Neural crest cell (in vitro differentiated cells): ENCODE measurements at regions not wholly inside any gene's neighbourhood (a gene's known extent, or its start where the extent isn't known, plus 50 kb on each side); places are given as distances from the start of the nearest gene placed in this dataset.
A peak's percentile ranks its signal among the peaks of the same experiment; 100 is the strongest.

Experiments
- DNase-seq: peaks from one replicate; pipeline ENCODE4 v3.0.0; 2021; ENCODE audit warnings: low read depth, mixed read lengths, low spot score
- H3K27ac Mint-ChIP-seq: one replicate; pipeline ENCODE4 v1.8.0; 2021; ENCODE audit warnings: mild to moderate bottlenecking, mixed read lengths; ENCODE audit not compliant: unreplicated experiment
- H3K27me3 Mint-ChIP-seq: 2 replicates; pipeline ENCODE4 v1.8.0; 2021; ENCODE audit warnings: low read depth, mild to moderate bottlenecking, mixed read lengths
- H3K36me3 Mint-ChIP-seq: 2 replicates; pipeline ENCODE4 v1.8.0; 2021; ENCODE audit warnings: low read depth, mild to moderate bottlenecking, mixed read lengths
- H3K4me1 Mint-ChIP-seq: 2 replicates; pipeline ENCODE4 v1.8.0; 2021; ENCODE audit warnings: mixed read lengths
- H3K4me3 Mint-ChIP-seq: one replicate; pipeline ENCODE4 v1.8.0; 2021; ENCODE audit warnings: mild to moderate bottlenecking, mixed read lengths
- H3K9me3 Mint-ChIP-seq: 2 replicates; pipeline ENCODE4 v1.8.0; 2021; ENCODE audit warnings: mixed read lengths
- CTCF ChIP-seq: fragments of 200-600 bp; sonication (generic); conservative IDR thresholded peaks from 2 replicates; pipeline ENCODE4 v1.5.0; 2021; ENCODE audit warnings: antibody characterized with exemption, mild to moderate bottlenecking

- DNase-seq = no peak
- Mint-ChIP-seq H3K36me3 (no peaks in the 10 kb centered on the region), H3K27ac (peak overlapping the region; percentile 58), H3K27me3 (no peaks in the 10 kb centered on the region), H3K4me3 (no peak overlapping the region), H3K9me3 (no peaks in the 10 kb centered on the region), H3K4me1 (peaks cover 11% of the 10 kb centered on the region)
- no peak for TF ChIP-seq CTCF
Measured at GRCh38 chr17:72376526-72377345, 255.9 kb downstream of the SOX9 start.

- H3K9me3 Mint-ChIP-seq = no peaks in the 10 kb centered on the region
- H3K4me3 Mint-ChIP-seq = no peak overlapping the region
- H3K36me3 Mint-ChIP-seq = no peaks in the 10 kb centered on the region
- no peak for DNase-seq
- H3K27me3 Mint-ChIP-seq = no peaks in the 10 kb centered on the region
- peaks cover 26% of the 10 kb centered on the region for H3K4me1 Mint-ChIP-seq
- no peak overlapping the region for H3K27ac Mint-ChIP-seq
- no peak for TF ChIP-seq CTCF
Measured at GRCh38 chr17:72378414-72379390, 257.9 kb downstream of the SOX9 start.

GRCh38 chr17:72379516-72379915, 258.7 kb downstream of the SOX9 start:
- no peak for TF ChIP-seq CTCF
- Mint-ChIP-seq H3K4me1 (peaks cover 26% of the 10 kb centered on the region), H3K9me3 (no peaks in the 10 kb centered on the region), H3K36me3 (no peaks in the 10 kb centered on the region), H3K27ac (no peak overlapping the region), H3K27me3 (no peaks in the 10 kb centered on the region), H3K4me3 (no peak overlapping the region)
- no peak for DNase-seq

GRCh38 chr17:72380120-72380519, 259.3 kb downstream of the SOX9 start:
- H3K27ac Mint-ChIP-seq = no peak overlapping the region
- peaks cover 26% of the 10 kb centered on the region for H3K4me1 Mint-ChIP-seq
- no peaks in the 10 kb centered on the region for H3K27me3 Mint-ChIP-seq
- no peaks in the 10 kb centered on the region for H3K36me3 Mint-ChIP-seq
- no peaks in the 10 kb centered on the region for H3K9me3 Mint-ChIP-seq
- H3K4me3 Mint-ChIP-seq = no peak overlapping the region
- TF ChIP-seq CTCF = no peak
- DNase-seq = no peak

GRCh38 chr17:72380737-72381136, 259.9 kb downstream of the SOX9 start:
- no peak overlapping the region for H3K4me3 Mint-ChIP-seq
- H3K9me3 Mint-ChIP-seq = no peaks in the 10 kb centered on the region
- H3K36me3 Mint-ChIP-seq = no peaks in the 10 kb centered on the region
- TF ChIP-seq CTCF = no peak
- peaks cover 26% of the 10 kb centered on the region for H3K4me1 Mint-ChIP-seq
- no peak overlapping the region for H3K27ac Mint-ChIP-seq
- H3K27me3 Mint-ChIP-seq = no peaks in the 10 kb centered on the region
- DNase-seq = no peak
